Panc1 (cell line): ENCODE measurements at regions not wholly inside any gene's neighbourhood (a gene's known extent, or its start where the extent isn't known, plus 50 kb on each side); places are given as distances from the start of the nearest gene placed in this dataset.

Experiments
- SIN3A ChIP-seq: IDR thresholded peaks from 2 replicates; pipeline ENCODE4 v1.6.1; 2012; ENCODE audit warnings: low read depth, mild to moderate bottlenecking, low read length, moderate library complexity, borderline replicate concordance; ENCODE audit not compliant: insufficient read depth
- TF ChIP-seq, protein P1 (sequence below): fragments of 450-650 bp; IDR thresholded peaks from 2 replicates; pipeline ENCODE4 v1.5.1; 2017; ENCODE audit warnings: mild to moderate bottlenecking

DNA sequence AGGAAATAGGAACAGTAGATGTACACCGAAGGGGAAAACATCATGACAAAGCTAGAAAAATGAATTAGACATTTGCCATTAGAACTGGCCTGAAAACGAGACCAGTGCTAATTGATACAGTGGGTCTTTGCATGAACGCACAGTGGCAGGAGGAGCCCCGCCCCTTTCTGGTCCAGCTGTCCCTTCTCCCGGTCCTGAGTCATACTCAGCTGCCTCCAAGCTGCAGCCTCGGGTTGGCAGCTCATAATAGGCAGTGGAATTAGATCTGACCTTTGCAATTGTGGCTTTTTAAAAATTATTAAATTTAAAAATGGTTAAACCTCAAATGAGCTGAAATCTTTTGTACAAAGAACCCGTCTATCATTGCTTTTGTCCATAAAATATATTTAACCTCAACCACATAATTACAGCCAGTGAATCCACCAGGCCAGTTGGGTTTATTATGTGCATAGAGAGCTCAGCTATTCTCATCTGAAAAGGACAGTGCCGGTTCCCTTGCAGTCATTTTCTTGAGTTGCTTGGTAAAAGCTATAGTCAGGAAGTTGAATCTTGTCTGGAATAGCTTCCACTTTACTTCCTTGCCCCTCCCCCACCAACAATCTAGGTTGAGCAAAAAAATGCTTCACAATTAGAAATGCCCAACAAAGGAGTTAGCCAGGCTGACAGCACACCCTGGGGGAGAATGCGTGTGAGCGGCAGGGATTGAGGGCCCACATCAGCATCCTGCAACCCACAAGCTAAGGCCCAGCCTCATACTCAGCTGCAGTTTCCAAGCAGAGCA is 147.1 kb downstream of the BUB3 start:
- TF ChIP-seq, protein P1, sequence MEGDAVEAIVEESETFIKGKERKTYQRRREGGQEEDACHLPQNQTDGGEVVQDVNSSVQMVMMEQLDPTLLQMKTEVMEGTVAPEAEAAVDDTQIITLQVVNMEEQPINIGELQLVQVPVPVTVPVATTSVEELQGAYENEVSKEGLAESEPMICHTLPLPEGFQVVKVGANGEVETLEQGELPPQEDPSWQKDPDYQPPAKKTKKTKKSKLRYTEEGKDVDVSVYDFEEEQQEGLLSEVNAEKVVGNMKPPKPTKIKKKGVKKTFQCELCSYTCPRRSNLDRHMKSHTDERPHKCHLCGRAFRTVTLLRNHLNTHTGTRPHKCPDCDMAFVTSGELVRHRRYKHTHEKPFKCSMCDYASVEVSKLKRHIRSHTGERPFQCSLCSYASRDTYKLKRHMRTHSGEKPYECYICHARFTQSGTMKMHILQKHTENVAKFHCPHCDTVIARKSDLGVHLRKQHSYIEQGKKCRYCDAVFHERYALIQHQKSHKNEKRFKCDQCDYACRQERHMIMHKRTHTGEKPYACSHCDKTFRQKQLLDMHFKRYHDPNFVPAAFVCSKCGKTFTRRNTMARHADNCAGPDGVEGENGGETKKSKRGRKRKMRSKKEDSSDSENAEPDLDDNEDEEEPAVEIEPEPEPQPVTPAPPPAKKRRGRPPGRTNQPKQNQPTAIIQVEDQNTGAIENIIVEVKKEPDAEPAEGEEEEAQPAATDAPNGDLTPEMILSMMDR = no peak
- TF ChIP-seq SIN3A = no peak
